ENCODE measurements at regions not wholly inside any gene's neighbourhood (a gene's known extent, or its start where the extent isn't known, plus 50 kb on each side); places are given as distances from the start of the nearest gene placed in this dataset.

DNA sequence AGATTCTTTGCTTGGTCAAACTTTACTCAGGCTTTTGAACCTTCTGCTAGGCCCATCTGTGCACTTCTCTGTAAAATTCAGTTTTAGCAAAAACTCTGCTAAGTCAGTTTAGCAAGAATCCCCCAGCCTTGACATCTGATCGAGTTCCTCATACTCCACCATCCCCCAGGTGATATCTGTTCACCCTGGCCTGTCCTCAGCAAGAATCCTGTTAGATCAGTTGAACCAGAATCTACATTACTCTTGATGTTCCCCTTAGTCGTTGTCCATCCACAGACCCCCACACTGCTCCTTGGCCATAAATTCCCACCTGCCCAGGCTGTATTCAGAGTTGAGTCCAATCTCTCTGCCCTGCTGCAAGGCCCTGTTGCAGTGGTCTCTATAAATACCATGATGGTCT lies 162.6 kb downstream of the ZNF674 start:
- Histone ChIP-seq H3K9me3 (ENCODE audit: control insufficient read depth, low read depth, low read length) (no peaks in the 10 kb centered on the region), H3K4me3 (ENCODE audit: control insufficient read depth in 2 of 3, extremely low read depth in 1 of 3, insufficient read depth in 2 of 3, low read depth in 1 of 3, low read length in 3 of 3) (no peak overlapping the region), H3K4me1 (ENCODE audit: control insufficient read depth, extremely low read depth, insufficient read depth, low read length) (no peaks in the 10 kb centered on the region), H3K27me3 (ENCODE audit: control insufficient read depth, extremely low read depth, insufficient read depth, low read length) (no peaks in the 10 kb centered on the region), H3K4me2 (ENCODE audit: control insufficient read depth, extremely low read depth, insufficient read depth, low read depth, low read length) (no peak overlapping the region), H3K27ac (ENCODE audit: control insufficient read depth, insufficient read depth, low read length) (no peak overlapping the region), H3K36me3 (ENCODE audit: control insufficient read depth in 2 of 2, extremely low read depth in 1 of 2, insufficient read depth in 2 of 2, low read length in 2 of 2) (no peaks in the 10 kb centered on the region), H4K20me1 (ENCODE audit: control insufficient read depth, extremely low read depth, insufficient read depth, low read length) (no peaks in the 10 kb centered on the region), H3K9ac (ENCODE audit: control insufficient read depth, extremely low read depth, insufficient read depth, low read length) (no peak overlapping the region), H3K79me2 (ENCODE audit: control insufficient read depth, insufficient read depth, low read length) (no peaks in the 10 kb centered on the region), H2AFZ (ENCODE audit: control insufficient read depth, low read length) (peak overlapping the region; percentile 15), H3K9me1 (ENCODE audit: control insufficient read depth, extremely low read depth, insufficient read depth, low read length) (no peaks in the 10 kb centered on the region)
- DNase-seq (ENCODE audit: low read depth, low spot score) (no peak), FAIRE-seq (no peak)
- dilution Hi-C loops (cut with MboI; ENCODE audit: extremely low pct_ligation_motif_present, low sequenced_read_pairs) = no loop called here
- TF ChIP-seq EZH2 (IDR thresholded peaks at IDR 0.05; ENCODE audit: low read length) = no peak
- TF ChIP-seq, protein P1, sequence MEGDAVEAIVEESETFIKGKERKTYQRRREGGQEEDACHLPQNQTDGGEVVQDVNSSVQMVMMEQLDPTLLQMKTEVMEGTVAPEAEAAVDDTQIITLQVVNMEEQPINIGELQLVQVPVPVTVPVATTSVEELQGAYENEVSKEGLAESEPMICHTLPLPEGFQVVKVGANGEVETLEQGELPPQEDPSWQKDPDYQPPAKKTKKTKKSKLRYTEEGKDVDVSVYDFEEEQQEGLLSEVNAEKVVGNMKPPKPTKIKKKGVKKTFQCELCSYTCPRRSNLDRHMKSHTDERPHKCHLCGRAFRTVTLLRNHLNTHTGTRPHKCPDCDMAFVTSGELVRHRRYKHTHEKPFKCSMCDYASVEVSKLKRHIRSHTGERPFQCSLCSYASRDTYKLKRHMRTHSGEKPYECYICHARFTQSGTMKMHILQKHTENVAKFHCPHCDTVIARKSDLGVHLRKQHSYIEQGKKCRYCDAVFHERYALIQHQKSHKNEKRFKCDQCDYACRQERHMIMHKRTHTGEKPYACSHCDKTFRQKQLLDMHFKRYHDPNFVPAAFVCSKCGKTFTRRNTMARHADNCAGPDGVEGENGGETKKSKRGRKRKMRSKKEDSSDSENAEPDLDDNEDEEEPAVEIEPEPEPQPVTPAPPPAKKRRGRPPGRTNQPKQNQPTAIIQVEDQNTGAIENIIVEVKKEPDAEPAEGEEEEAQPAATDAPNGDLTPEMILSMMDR (optimal IDR thresholded peaks at IDR 0.05 in 1 of 3, IDR thresholded peaks at IDR 0.05 in 1 of 3, conservative IDR thresholded peaks at IDR 0.05 in 1 of 3; ENCODE audit: extremely low read depth in 1 of 3, insufficient read depth in 2 of 3, low read length in 3 of 3) = no peak

DNA sequence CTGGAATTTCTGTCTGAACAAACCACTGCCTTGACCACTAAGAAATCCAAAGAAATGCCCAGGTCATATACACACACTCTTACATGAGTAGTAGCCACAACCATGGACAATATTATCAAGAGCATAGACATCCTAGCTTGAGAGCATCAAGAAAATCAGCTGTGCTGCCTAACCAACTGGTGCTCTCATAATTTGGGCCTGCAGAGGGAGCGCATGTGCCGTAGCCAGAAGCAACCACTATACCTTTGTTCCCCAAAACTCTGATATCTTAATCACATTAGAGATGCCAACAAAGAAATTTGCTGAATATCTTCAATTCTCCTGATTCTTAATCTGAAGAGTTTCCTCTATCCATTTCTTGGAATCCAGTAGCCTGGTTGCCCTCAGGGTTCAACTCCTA lies 163.6 kb downstream of the ZNF674 start:
- DNase-seq (ENCODE audit: low read depth, low spot score) (no peak), FAIRE-seq (peak; percentile 34)

More for the DNA sequence above, 163.6 kb downstream of the ZNF674 start:
- Histone ChIP-seq H3K27ac (ENCODE audit: control insufficient read depth, insufficient read depth, low read length) (no peak overlapping the region), H3K27me3 (ENCODE audit: control insufficient read depth, extremely low read depth, insufficient read depth, low read length) (no peaks in the 10 kb centered on the region), H3K36me3 (ENCODE audit: control insufficient read depth in 2 of 2, extremely low read depth in 1 of 2, insufficient read depth in 2 of 2, low read length in 2 of 2) (no peaks in the 10 kb centered on the region), H3K79me2 (ENCODE audit: control insufficient read depth, insufficient read depth, low read length) (no peaks in the 10 kb centered on the region), H3K9ac (ENCODE audit: control insufficient read depth, extremely low read depth, insufficient read depth, low read length) (no peak overlapping the region), H3K4me1 (ENCODE audit: control insufficient read depth, extremely low read depth, insufficient read depth, low read length) (no peaks in the 10 kb centered on the region), H3K9me1 (ENCODE audit: control insufficient read depth, extremely low read depth, insufficient read depth, low read length) (no peaks in the 10 kb centered on the region), H4K20me1 (ENCODE audit: control insufficient read depth, extremely low read depth, insufficient read depth, low read length) (no peaks in the 10 kb centered on the region), H3K4me2 (ENCODE audit: control insufficient read depth, extremely low read depth, insufficient read depth, low read depth, low read length) (no peak overlapping the region), H3K9me3 (ENCODE audit: control insufficient read depth, low read depth, low read length) (no peaks in the 10 kb centered on the region), H2AFZ (ENCODE audit: control insufficient read depth, low read length) (no peak overlapping the region), H3K4me3 (ENCODE audit: control insufficient read depth in 2 of 3, extremely low read depth in 1 of 3, insufficient read depth in 2 of 3, low read depth in 1 of 3, low read length in 3 of 3) (no peak overlapping the region)
- dilution Hi-C loops (cut with MboI; ENCODE audit: extremely low pct_ligation_motif_present, low sequenced_read_pairs) = no loop called here
- TF ChIP-seq, protein P1 (optimal IDR thresholded peaks at IDR 0.05 in 1 of 3, IDR thresholded peaks at IDR 0.05 in 1 of 3, conservative IDR thresholded peaks at IDR 0.05 in 1 of 3; ENCODE audit: extremely low read depth in 1 of 3, insufficient read depth in 2 of 3, low read length in 3 of 3) = peak; percentile 68 to 81 (median 71)
- no peak for TF ChIP-seq EZH2 (IDR thresholded peaks at IDR 0.05; ENCODE audit: low read length)
